ENCODE measurements at regions not wholly inside any gene's neighbourhood (a gene's known extent, or its start where the extent isn't known, plus 50 kb on each side); places are given as distances from the start of the nearest gene placed in this dataset.

- TF ChIP-seq CTCF (conservative IDR thresholded peaks at IDR 0.05; ENCODE audit: low read length) (no peak), EZH2phosphoT487 (IDR thresholded peaks at IDR 0.05; ENCODE audit: borderline replicate concordance, low read depth, low read length) (no peak)
Observed at GRCh38 chr7:128155100-128155740, 85.9 kb upstream of the LEP start.
